B cell (primary cell): ENCODE measurements at regions not wholly inside any gene's neighbourhood (a gene's known extent, or its start where the extent isn't known, plus 50 kb on each side); places are given as distances from the start of the nearest gene placed in this dataset.

Experiments
- CTCF ChIP-seq: fragments of 200-600 bp; IDR thresholded peaks from one replicate; pipeline ENCODE4 v1.8.0; 2022; ENCODE audit warnings: antibody characterized with exemption, mild to moderate bottlenecking
- EZH2 ChIP-seq: IDR thresholded peaks from 2 replicates; pipeline ENCODE4 v1.6.1; 2012; ENCODE audit warnings: borderline replicate concordance, low read depth, mild to moderate bottlenecking, moderate library complexity, low read length; ENCODE audit not compliant: insufficient read depth, poor library complexity, severe bottlenecking

DNA sequence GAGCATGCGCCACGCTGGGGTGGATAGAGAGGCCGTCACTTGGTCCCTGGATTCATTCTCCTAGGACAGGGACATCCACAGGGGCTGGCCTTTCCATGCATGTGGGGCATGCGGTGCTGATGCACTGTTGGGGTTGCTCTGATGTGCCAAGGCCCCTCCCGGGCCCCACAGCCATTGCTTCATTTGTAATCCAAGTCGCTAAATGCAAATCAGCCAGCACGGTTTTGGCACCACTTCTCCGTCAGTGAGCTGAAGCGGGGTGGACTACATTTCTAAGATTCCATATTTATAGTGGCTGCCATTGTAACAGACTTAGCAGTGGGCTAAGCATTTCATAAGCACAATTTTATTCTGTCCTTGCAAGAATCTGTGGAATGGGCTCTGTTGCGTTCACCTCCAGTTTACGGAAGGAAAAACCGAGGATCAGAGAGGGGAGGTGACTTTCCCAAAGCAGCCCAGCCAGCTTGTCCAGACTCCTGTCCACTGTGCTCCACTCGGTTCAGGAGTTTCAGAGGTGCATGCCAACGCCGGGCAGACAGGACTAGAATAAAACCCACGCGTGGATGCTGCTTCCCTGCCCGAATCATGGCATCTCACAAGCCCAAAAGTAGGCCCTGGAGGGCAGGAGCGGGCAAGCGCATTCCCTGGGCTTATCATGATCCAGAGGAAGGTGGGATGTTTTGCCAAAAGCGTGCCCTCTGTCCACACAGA lies 102.6 kb upstream of the COL5A1 start:
- TF ChIP-seq CTCF (no peak), EZH2 (no peak)
